DMS153 treated with DMSO at 0.1 percent for 48 hours (cell line): ENCODE measurements at regions not wholly inside any gene's neighbourhood (a gene's known extent, or its start where the extent isn't known, plus 50 kb on each side); places are given as distances from the start of the nearest gene placed in this dataset.

ENCODE experiments used
- DNase-seq: peaks from one replicate; lab custom pipeline; 2025; ENCODE audit not compliant: unreplicated experiment; lab: John Stamatoyannopoulos, UW

DNA sequence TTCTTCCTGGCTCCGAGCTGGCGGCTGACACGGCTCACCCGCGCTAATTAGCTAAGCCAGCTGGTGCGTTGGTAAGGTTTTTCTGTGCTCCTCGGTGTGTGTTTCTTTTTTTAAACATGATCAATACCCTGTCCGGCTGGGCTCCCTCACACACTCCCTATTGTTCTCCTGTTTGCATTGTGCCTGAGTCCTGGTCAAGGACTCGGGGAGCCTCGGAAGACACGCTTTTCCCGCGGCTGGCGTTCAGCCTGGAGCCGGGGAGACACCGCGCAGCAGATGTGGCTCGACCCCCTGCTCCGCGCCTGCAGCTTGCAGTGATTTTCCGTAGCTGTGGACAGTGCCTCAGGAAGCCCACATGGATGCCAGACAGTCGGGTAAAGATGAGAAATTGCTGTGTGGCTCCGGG, 454.9 kb upstream of the CADM1 start:
- DNase-seq = peak; percentile 76

DNA sequence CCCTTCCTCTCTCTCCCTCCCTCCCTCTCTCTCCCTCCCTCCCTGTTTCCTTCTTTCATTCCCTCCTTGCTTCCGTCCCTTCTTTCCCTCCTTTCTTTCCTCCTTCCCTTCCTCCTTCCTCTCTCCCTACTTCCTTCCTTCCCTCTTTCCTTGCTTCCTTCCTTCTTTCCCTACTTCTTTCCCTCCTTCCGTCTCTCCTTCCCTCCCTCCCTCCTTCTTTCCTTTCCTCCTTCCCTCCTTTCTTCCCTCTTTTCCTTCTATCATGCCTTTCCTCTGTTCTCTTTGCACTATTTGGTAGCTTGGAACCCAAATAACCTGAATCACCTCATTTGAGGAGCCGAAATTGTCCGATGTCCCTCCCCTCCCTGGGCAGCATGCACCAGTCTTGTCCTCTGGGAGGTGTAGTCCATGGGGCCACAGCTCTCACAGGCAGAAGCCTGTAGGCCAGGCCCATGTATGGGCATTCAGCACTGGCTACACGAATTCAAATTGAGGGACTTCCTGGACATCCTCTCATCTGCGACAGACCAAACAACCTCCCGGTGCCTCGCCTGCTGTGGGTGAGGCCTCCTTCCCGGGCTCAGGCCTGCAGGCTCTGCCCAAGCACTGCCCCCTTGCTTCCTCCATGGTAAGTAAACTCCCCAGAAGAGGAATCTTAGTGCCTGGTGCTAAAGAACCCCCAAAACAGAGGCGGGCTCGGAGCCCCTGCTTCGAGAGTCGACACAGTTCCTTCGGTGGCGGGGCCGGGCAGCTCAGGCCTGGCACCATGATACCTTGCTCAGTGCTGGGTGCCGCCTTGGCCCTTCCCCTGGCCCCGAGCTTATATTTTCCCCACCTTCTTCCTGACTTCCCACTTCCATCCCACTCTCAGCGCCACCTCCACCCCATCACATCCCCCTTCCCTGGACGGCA, 454.1 kb upstream of the CADM1 start:
- peak; percentile 76 for DNase-seq

DNA sequence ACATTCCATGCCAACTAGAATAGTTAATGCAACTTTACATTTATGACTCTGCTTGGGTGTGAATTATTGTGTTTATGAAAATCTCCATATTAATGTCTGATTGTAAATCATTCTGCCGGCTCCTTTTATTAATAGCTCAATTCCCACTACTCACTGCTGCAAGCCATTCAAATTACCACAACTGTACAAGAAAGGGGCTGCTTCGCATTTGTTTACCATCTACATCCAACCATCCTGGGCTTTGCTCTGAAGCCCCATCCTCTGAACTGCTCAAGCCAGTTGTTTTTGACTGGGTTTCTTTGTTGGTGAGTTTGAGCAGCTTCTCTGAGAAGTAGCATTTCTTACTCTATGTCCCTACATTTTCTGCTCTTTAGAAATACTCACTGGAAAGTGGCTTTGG, 451.6 kb upstream of the CADM1 start:
- no peak for DNase-seq

DNA sequence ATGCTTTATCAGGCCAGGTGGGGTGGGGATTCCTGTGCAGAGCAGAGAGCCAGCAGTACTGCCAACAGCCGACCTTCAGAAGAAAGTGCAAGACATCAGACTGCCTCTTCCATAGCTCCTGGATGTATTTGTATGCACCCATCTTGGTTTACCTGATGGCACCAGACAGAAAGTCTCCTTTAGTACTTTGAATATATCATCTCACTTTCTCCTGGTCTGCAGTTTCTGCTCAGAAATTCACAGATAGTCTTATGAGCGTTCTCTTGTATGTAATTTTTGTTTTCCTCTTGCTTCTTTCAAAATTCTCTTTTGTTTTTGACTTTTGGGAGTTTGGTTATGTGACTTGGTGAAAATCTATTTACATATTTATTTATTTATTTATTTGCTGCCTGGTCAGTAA, 446.4 kb upstream of the CADM1 start:
- DNase-seq = no peak

DNA sequence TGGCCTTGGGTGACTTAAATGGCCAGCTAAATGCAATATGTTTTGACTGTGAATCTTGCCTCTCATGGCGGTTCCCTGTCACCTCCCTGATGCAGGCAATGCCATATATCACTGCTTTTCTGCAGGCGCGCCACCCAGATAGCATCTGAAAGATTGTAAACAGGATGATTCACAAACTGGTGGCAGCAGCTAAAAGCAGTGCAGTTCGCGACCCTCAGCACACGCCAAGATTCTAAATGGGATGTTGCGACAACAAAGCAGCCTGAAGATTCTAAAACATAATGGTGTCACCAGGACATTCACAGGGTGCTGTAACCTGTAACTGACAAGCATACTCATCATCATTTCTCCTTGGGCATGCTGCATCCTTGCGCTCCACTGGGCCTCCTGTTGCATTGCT, 440.4 kb upstream of the CADM1 start:
- DNase-seq = no peak

DNA sequence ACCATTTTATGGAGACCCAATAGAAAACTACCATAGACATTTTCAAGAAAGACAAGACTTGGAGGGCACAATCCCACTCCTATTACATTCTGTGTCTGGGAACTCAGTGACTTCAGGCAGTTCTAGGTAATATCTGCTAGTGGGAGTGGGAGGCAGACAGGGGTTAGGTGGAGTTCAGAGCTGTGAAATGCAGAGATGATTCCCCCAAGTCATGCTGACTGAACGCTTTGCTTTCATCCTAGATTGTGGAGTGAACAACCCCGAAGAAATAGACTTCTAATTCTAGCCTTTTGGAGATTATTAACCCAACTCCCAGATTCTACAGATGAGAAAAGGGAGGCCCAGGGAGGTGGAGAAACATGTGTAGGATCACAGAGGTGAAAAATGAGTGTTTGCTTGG, 437.8 kb upstream of the CADM1 start:
- DNase-seq = no peak

DNA sequence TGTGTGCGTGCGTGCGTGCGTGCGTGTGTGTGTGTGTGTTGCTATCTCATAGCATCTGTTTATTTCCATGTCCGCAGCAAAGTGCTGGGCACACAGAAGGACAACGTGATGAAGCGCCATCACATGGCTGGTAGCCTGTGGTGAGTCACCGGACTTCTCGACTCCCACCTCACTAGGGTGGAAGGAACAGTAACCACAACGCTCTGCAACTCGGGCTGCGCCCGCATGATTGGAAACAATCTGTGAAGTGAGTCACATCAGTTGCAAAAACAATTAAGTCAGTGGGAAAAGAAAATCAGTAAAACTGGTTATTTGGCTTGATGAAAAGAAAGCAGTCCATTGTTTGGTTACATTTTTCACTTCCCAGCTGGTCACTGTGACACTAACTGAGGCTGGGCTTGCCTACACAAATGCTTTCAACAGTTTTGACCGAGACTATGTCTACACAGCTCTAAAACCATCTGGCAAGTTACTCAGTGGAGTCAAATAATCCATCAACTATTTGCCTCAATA, 437.3 kb upstream of the CADM1 start:
- no peak for DNase-seq

DNA sequence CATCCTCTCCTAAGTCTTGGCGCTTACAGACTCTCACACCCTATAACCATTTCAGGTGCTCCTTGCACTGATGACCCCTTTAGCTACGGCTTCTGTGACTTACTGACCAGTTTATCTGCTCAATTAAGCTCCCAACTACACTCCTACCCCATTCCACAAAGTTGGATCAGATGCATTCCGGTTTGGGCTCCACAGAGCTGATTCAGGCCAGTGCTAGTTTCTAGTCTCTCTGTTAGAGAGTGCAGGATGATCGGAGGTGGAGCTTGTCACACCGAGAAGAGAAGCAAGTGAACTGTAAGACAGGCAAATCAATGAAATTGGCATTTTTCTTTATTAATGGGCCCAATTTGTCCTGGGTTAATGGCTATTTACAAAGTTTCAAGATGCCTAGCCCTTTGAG, 436.8 kb upstream of the CADM1 start:
- DNase-seq = no peak

DNA sequence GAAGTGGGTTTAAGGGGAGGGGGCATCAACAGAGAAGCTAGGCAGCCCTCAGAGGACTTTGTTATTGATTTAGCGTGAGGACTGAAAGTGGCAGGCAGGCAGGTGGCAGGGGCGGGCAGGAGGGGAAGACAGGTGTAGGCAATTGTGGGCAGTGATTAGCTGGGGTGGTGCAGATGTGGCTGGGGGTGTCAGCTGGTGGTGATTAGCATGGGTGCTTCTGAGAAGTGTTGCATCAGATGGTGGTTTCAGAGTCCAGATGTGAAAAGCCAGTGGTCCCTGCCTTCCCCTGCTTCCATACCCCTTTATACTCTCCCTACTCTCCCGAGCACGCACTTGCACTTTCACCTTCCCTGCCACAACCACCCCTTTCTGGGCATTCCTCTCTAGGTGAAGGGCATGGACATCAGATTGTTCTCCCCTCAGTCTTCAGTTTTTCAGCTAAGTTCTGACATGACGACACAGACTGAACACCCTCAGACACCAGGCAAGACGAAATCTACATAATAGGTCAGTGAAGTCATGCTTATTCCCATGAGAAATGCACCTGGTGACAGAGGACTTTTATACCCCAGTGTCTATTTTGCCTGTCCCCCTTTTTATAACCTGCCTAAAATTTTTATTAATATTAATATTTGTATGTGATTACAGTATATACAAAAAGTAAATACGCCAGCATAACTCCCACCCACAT, 435.7 kb upstream of the CADM1 start:
- peak; percentile 44 for DNase-seq

DNA sequence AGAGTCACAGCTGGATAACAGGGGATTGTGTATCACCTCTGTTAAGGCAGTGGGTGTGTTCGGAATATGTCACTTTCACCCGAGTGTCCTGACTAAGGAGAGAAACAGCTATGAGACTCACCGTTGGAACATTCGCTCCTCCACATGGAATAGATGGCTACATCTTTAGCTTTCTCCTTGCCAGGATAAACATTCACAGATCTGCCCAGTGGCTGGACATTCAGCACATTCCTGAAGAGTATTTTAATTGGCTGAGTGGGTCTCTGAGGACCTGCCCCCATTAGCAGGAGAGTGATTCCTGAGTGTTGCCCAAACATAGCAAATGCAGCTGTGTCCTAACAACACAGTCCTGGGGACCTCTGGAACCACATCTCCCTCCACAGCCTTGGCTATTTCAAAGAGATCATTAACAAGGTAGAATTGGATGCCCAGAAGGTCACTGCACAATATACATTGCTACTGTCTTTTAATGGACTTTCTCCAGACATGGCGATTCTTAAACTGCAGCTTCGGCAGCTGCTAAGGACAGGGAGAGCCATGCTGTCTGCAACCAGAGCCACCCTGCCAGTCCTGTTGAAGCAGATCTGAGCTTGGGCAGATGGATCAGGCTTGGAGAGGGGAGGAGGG, 435.0 kb upstream of the CADM1 start:
- DNase-seq = no peak

DNA sequence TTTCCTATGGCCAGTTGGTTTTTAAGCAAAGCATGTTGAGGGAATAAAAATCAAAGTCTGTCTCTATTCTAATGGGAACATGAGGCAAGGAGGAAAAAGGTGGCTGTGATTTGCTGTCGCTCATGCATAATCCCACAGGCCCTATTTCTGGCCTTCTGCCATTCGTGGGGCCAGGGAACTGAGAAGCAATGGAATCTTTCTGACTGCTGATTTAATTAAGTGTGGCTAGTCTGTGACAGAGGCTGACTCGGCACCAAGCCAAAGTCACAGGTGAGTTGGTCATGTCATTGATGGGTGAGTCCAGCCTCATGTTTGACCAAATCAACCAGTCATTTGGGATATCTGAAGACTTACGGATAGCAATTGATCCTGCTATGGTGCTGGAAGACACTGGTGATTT, 429.3 kb upstream of the CADM1 start:
- no peak for DNase-seq

DNA sequence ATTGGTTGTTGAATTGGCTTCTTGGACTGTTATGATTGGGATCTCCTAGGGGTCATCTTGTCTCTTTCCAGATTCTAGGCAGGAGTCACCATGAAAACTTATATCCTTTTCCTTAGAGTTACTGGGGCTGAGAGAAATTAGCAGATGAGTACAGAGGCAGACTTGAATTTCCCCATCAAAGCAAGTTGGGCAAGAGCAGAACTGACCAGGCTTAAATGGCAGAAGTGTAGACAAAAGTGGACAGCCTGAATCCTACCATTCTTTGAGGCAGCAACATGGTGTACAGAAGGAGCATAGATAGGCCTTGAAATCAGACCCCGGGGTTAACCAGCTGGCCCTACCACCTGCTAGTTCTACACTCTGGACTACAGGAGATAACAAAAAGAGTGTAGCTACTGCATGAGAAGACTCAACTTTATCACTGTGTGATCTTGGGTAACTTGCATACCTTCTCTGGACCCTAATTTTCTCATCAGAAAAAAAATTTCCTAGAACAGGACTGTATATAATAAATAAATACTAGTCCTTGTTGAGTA, 427.4 kb upstream of the CADM1 start:
- no peak for DNase-seq

DNA sequence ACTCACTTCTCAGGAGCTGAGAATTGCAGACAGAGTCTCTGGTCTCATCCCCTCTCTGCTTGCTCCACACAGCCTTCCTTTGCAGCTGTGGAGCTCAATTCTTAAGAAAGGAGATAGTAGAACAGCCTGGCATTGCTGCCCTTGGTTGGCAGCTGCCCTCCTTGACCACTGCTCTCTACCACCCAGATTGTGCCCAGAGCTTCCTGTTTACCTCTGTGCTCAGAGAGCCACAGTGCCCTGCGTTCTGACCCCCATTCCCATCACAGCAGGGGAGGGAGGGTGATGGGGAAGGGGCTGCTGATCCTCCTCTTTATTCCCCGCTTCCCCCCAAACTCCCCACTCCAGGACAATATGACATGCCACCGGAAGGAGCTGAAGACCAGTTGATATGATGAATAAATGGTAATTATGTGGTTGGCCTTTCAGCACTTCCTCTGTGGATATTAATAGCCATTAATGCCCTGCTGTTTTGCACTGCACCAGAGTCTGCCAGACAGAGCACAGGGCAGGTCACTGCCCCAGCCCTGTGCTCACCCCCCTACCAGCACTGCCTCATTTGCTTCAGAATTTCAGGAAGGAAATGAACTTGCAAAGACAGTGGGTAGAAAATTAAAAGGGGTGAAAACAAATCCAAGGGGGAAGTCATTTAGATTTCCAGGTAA, 426.8 kb upstream of the CADM1 start:
- DNase-seq = no peak

DNA sequence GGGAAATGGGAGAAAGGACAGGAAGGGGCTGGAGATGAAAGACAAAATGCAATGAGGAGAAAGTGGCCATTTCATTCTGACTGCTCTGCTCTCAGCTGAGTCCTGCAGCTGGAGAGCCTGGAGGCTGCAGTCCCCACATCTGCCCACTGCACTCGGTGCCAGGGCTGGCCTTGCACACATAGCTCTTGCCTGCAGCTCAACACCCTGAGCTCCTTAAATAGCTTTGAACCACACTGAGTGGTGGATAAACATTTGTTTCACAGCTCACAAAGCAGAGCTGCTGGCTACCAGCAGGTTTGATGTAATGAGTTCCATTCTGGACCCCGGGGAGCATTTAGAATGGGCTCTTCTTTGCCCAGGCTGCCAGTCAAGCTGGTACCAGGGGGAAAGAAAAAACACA, 426.1 kb upstream of the CADM1 start:
- DNase-seq = no peak

DNA sequence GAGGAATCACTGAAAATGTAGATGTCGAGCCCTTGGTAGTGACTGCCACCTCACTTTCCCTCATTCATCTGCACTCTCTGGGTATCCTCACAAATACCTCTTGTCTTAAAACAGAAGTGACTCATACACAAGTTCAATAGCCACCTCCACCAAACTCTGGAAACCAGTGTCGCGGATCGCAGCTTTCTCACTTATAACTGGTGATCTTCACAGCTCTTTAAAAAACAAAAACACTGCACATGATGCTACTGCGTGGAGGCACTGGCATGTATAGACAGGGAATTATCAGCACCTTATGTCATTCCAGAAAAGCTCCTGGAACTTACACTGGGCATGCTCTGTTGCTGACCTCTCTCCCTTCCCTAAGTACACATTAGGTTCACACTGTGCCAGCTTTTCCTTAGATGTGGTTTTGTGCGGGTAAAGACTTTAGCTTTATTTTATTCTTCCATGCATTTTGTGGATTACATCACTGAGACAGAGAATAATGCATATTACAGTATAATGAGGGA, 425.5 kb upstream of the CADM1 start:
- DNase-seq = no peak

DNA sequence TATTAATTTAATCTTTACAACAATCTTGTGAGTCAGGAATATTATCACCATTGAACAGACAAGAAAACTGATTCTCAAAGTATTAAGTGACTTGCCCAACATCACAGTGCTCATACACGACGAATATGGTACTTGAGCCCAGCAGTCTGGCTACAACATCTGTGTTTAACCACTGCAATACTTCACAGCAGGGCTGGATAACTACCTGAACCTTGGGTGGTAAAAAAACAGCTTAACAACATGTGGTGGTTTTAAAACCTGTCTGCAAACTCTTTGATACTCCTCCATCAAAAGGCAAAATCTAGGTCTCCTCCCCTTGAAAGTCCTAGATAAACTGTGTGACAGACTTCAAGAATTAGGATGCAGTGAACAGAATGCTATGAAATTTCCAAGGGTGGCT, 424.6 kb upstream of the CADM1 start:
- no peak for DNase-seq

DNA sequence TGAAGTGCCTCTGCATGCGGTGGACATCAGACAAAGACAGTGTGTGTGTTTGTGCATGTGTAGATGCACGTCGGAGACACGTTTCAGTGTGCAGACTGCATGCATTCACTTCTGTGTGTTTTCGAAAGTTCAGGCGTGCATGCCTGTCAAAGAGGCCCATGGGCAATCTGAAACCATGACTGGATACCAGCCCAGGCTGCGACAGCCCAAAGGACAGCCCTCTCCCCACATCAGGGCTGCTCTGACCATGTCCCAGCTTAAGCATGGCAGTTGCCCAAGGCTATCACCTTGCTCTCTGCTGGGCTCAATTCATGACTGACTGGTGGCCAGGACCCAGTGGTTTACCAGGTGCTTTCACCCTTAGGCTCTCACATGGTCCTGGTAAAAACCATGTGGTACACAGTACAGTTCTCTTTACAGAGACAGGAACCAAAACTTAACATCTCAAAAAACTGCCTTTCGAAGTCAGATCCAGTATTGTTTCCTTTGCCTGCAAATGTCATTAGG, 423.7 kb upstream of the CADM1 start:
- DNase-seq = no peak

DNA sequence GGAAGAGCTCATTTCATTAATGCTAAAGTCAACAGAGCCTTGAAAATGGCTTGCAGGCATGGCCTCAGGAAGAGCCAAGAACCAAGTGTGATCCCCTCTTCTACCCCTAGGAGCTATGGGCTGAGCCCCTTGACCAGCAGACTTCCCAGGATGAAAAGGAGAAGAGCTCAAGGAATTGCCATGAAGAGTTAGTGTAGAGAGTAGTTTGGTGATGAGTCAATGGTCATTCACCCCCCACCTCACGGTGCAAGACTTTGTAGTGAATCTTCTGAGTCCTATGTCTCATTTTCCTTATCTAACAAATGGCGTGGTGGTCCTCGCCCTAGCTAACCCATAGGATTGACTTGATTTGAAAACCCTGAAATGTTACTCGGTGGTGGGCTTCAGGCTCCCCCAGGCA, 422.4 kb upstream of the CADM1 start:
- no peak for DNase-seq

DNA sequence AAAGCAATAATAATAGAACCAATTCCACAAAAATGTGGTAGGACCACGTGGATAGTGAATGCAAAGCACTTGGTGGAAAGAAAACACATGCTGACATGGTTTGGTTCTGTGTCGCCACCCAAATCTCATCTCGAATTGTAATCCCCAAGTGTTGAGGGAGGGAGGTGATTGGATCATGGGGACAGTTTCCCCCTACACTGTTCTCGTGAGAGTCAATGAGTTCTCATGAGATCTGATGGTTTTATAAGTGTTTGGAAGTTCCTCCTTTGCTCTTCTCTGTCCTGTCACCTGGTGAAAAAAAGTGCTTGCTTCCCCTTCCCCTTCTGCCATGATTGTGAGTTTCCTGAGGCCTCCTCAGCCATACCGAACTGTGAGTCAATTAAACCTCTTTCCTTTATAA, 421.9 kb upstream of the CADM1 start:
- no peak for DNase-seq

DNA sequence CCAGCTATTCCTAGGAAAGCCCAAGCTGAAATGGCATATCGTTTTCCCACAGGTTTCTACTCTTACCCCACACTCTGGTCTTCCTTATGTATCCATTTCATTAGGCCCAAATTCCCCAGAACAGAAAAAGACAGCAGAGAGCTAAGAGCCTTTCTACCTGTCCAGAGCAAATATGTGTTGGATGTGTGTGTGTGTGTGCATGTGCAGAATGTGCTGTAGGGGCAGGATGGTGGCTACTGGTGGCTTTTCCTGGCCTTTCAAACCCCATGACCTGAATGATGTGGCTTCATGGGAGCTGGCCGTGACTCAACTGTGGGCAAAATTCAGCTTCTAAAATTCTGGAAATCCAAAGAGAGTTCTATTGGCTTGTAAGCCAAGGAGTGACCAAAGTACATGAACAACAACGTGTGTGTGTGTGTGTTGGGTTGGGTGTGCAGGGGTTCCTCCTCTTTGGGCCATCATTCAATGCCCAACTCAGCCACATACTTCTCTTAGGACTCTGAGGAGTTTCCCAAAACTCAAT, 421.4 kb upstream of the CADM1 start:
- DNase-seq = no peak
